ENCODE measurements at regions not wholly inside any gene's neighbourhood (a gene's known extent, or its start where the extent isn't known, plus 50 kb on each side); places are given as distances from the start of the nearest gene placed in this dataset.

DNA sequence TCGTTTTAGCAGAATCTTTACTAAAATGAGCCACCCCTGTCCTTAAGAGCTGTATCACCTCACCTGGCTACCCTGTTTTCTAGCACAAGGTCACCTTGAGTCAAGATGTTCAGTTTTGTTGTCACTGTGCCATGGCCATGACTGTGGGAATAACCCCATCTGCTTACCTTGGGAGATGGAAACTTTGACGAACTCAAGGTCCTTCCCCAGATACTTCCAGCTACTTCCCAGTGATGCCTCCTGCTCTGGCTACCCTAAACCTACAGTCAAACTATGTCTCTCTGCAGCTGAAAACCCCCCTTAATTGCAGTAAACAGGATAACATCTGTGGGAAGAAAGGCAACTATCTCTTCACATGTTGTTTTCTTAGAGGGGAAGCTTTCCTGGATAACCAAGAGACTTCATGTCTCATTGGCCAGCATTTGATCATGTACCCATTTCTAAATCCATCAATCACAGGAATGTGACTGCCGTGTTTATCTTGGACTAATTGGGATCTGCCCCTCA, 89.5 kb upstream of the C1orf21 start:
- peak overlapping the region; percentile 81 to 92 for H3K27ac ChIP-seq
- H3K9me3 ChIP-seq: no peaks in the 10 kb centered on the region
- H3K36me3 ChIP-seq: no peaks in the 10 kb centered on the region
- peaks cover 0 to 53% of the 10 kb centered on the region in 2 donors for H3K4me1 ChIP-seq
- TF ChIP-seq, protein P1, sequence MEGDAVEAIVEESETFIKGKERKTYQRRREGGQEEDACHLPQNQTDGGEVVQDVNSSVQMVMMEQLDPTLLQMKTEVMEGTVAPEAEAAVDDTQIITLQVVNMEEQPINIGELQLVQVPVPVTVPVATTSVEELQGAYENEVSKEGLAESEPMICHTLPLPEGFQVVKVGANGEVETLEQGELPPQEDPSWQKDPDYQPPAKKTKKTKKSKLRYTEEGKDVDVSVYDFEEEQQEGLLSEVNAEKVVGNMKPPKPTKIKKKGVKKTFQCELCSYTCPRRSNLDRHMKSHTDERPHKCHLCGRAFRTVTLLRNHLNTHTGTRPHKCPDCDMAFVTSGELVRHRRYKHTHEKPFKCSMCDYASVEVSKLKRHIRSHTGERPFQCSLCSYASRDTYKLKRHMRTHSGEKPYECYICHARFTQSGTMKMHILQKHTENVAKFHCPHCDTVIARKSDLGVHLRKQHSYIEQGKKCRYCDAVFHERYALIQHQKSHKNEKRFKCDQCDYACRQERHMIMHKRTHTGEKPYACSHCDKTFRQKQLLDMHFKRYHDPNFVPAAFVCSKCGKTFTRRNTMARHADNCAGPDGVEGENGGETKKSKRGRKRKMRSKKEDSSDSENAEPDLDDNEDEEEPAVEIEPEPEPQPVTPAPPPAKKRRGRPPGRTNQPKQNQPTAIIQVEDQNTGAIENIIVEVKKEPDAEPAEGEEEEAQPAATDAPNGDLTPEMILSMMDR (IDR thresholded peaks at IDR 0.05): no peak
- DNase-seq (ENCODE audit: low spot score): no peak
- H3K27me3 ChIP-seq: no peaks in the 10 kb centered on the region
- H3K4me3 ChIP-seq: no peak overlapping the region

DNA sequence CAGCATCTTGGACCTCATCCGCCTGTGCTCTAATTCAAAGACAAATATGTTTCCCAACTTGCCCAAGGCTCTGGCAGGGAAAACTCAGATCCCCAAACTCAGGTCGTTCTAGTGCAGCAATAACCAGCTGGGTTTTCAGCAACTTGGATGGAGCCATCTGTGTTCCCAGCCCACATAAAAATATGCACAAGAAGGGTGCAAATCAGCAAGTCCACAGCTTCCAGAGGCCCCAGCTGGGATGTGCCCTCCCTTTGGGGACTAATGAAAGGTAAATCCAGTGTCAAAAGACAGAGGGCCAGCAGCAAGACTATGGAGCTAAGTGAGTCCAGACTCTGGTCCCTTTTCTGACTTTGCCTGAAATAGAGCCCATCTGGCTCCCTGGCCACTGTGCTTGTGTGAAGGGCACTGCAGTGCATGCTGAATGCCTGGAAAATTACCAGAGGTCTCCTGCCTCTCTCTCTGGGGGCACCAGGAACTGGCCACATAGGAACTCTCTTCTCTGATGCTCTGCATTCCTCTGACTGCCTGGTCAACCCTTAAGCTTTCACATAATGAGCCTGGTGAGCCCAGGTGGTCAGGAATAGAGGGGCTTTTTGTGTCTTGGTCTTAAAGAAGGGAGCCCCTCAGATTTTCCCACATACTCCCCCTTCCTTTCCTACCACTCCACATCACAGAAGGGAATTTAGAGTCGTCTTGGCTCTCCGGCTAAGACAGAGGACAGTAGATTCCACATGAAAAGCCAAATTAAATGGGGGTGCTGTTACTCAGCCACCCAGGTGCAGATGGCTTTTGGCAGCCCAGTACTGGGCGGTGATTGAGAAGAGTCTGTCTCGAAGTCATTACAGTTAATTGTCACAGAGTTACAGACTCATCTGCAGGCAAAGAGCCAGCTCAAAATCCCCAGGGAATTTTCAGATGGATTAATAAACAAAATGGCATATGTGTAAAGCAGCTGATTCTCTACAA, 88.1 kb upstream of the C1orf21 start:
- Histone ChIP-seq H3K27me3 (no peaks in the 10 kb centered on the region), H3K4me3 (no peak overlapping the region), H3K9me3 (peaks cover 0 to 9% of the 10 kb centered on the region in 2 donors), H3K4me1 (peaks cover 0 to 51% of the 10 kb centered on the region in 2 donors), H3K36me3 (no peaks in the 10 kb centered on the region), H3K27ac (peak overlapping the region; percentile 44 to 92)
- no peak for DNase-seq (ENCODE audit: low spot score)
- TF ChIP-seq, protein P1 (IDR thresholded peaks at IDR 0.05): no peak

DNA sequence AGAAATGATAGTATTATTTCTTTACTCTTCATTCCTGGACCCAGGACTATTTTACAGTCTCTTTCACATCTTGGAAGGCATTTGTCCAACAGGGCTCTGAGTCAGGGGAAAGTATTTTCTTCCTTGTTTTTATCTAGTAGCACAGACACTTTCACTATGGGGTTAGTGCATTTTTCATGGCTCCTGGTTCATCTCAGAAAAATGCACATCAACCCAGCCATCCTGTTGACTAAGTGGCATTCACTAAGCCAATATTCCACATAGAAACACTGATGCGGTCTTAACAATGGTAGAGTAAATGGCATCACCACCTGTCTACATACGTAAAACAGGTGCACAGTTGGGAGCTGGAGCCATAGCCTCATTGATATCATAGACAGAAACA, 87.4 kb upstream of the C1orf21 start:
- no peak for DNase-seq (ENCODE audit: low spot score)
- H3K27ac ChIP-seq: peak overlapping the region in 1 of 2 donors; percentile 92
- no peaks in the 10 kb centered on the region for H3K27me3 ChIP-seq
- peaks cover 0 to 9% of the 10 kb centered on the region in 2 donors for H3K9me3 ChIP-seq
- H3K4me1 ChIP-seq: peaks cover 0 to 45% of the 10 kb centered on the region in 2 donors
- TF ChIP-seq, protein P1 (IDR thresholded peaks at IDR 0.05): no peak
- no peak overlapping the region for H3K4me3 ChIP-seq
- H3K36me3 ChIP-seq: no peaks in the 10 kb centered on the region

DNA sequence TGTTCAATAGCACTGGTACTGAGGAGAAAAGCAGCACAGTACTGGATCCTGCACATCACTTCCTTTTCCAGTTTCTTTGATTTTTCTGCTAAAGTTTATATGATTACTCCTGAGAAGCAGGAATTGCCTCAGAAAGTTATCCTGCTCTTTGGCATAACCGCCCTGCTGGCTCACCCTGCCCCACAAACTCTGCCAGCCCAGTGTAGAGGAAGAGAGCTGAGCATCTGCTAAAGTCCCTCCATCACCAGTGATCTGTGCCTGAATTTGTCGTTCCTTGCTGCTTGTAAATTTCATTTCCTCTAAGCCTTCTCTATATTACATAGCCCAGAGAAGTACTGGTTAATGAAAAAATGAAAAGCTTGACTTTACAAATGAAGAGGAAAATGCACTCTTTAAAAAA, 87.0 kb upstream of the C1orf21 start:
- DNase-seq (ENCODE audit: low spot score): no peak

DNA sequence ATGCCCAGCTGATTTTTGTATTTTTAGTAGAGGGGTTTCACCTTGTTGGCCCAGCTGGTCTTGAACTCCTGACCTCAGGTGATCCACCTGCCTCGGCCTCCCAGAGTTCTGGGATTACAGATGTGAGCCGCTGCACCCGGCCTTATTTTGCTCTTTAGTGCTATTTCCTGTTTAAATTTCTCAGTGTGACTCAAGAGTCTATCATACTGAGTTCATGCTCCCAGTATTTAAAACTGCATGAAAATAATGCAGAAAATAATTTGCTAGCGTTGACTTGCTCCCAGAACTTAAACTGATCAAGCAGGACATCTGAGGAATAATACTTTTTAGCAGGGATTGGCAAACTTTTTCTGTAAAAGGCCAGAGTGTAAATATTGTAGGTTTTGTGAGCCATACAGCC, 86.4 kb upstream of the C1orf21 start:
- peaks cover 0 to 42% of the 10 kb centered on the region in 2 donors for H3K4me1 ChIP-seq
- TF ChIP-seq, protein P1 (IDR thresholded peaks at IDR 0.05): no peak
- DNase-seq (ENCODE audit: low spot score): no peak
- H3K4me3 ChIP-seq: no peak overlapping the region
- no peak overlapping the region for H3K27ac ChIP-seq
- H3K36me3 ChIP-seq: no peaks in the 10 kb centered on the region
- peaks cover 0 to 9% of the 10 kb centered on the region in 2 donors for H3K9me3 ChIP-seq
- no peaks in the 10 kb centered on the region for H3K27me3 ChIP-seq

More for the DNA sequence above, 87.0 kb upstream of the C1orf21 start:
- no peak overlapping the region for H3K4me3 ChIP-seq
- peaks cover 0 to 9% of the 10 kb centered on the region in 2 donors for H3K9me3 ChIP-seq
- TF ChIP-seq, protein P1 (IDR thresholded peaks at IDR 0.05): no peak
- H3K27me3 ChIP-seq: no peaks in the 10 kb centered on the region
- H3K4me1 ChIP-seq: peaks cover 0 to 42% of the 10 kb centered on the region in 2 donors
- H3K27ac ChIP-seq: no peak overlapping the region
- H3K36me3 ChIP-seq: no peaks in the 10 kb centered on the region
